Smooth muscle cell (in vitro differentiated cells): ENCODE measurements at regions not wholly inside any gene's neighbourhood (a gene's known extent, or its start where the extent isn't known, plus 50 kb on each side); places are given as distances from the start of the nearest gene placed in this dataset.

ENCODE experiments used
- DNase-seq: peaks from one replicate; lab custom pipeline; 2025; ENCODE audit not compliant: unreplicated experiment; lab: John Stamatoyannopoulos, UW
- H2AFZ ChIP-seq: fragments of 200-600 bp; sonication (generic); 2 replicates; pipeline ENCODE4 v1.6.0; 2016; ENCODE audit warnings: antibody characterized with exemption, low read depth, mild to moderate bottlenecking
- H3F3A ChIP-seq: fragments of 200-600 bp; sonication (generic); 2 replicates; pipeline ENCODE4 v1.6.0; 2017; ENCODE audit warnings: antibody characterized with exemption, low read depth
- H3K27ac ChIP-seq: fragments of 200-600 bp; sonication (generic); 2 replicates; pipeline ENCODE4 v1.5.1; 2016; ENCODE audit warnings: low read depth, mild to moderate bottlenecking
- H3K27me3 ChIP-seq: fragments of 200-600 bp; sonication (generic); 2 replicates; pipeline ENCODE4 v1.6.1; 2016; ENCODE audit warnings: low read depth, mild to moderate bottlenecking
- H3K36me3 ChIP-seq: fragments of 200-600 bp; sonication (generic); 2 replicates; pipeline ENCODE4 v1.5.1; 2016; ENCODE audit warnings: low read depth
- H3K4me1 ChIP-seq: fragments of 200-600 bp; sonication (generic); 2 replicates; pipeline ENCODE4 v1.5.1; 2016; ENCODE audit warnings: low read depth
- H3K4me2 ChIP-seq: fragments of 200-600 bp; sonication (generic); 2 replicates; pipeline ENCODE4 v1.6.0; 2016; ENCODE audit warnings: mild to moderate bottlenecking
- H3K4me3 ChIP-seq: fragments of 200-600 bp; sonication (generic); 2 replicates; pipeline ENCODE4 v1.5.1; 2016; ENCODE audit warnings: mild to moderate bottlenecking
- H3K79me2 ChIP-seq: fragments of 200-600 bp; sonication (generic); 2 replicates; pipeline ENCODE4 v1.6.0; 2016; ENCODE audit warnings: low read depth, mild to moderate bottlenecking
- H3K9ac ChIP-seq: fragments of 200-600 bp; sonication (generic); 2 replicates; pipeline ENCODE4 v1.6.0; 2016; ENCODE audit warnings: low read depth
- H3K9me3 ChIP-seq: fragments of 200-600 bp; sonication (generic); replicated peaks from 2 replicates; pipeline ENCODE4 v1.5.1; 2016; ENCODE audit warnings: low read depth
- H4K20me1 ChIP-seq: fragments of 200-600 bp; sonication (generic); 2 replicates; pipeline ENCODE4 v1.6.0; 2016; ENCODE audit warnings: low read depth
- CTCF ChIP-seq: fragments of 200-600 bp; sonication (generic); IDR thresholded peaks from 2 replicates; pipeline ENCODE4 v1.5.1; 2017; ENCODE audit warnings: borderline replicate concordance, mild to moderate bottlenecking, antibody characterized with exemption; ENCODE audit not compliant: insufficient read depth, poor library complexity, severe bottlenecking
- WGBS: methylation state at CpG from one replicate; pipeline ENCODE4 v1.1.7; 2016; ENCODE audit warnings: low lambda C conversion rate; 5-methylcytosine and 5-hydroxymethylcytosine counted together

GRCh38 chr12:105998561-105998960, 140.2 kb downstream of the NUAK1 start:
- no peak for DNase-seq
- H3K9ac ChIP-seq: no peak overlapping the region
- no peak overlapping the region for H3K4me3 ChIP-seq
- TF ChIP-seq CTCF: no peak
- no peaks in the 10 kb centered on the region for H3K36me3 ChIP-seq
- no peaks in the 10 kb centered on the region for H4K20me1 ChIP-seq
- 88% methylated on average over 1 of the region's 1 CpG for WGBS
- no peak overlapping the region for H3K4me2 ChIP-seq
- H3K27me3 ChIP-seq: no peaks in the 10 kb centered on the region
- peaks cover 5% of the 10 kb centered on the region for H3F3A ChIP-seq
- H2AFZ ChIP-seq: no peak overlapping the region
- H3K79me2 ChIP-seq: no peaks in the 10 kb centered on the region
- H3K9me3 ChIP-seq: no peaks in the 10 kb centered on the region
- no peaks in the 10 kb centered on the region for H3K4me1 ChIP-seq
- no peak overlapping the region for H3K27ac ChIP-seq

- H3K79me2 ChIP-seq: no peaks in the 10 kb centered on the region
- no peak overlapping the region for H3K27ac ChIP-seq
- no peaks in the 10 kb centered on the region for H3K27me3 ChIP-seq
- H3K4me3 ChIP-seq: no peak overlapping the region
- WGBS: 80% methylated on average over 3 of the region's 3 CpGs
- DNase-seq: no peak
- H3K9me3 ChIP-seq: no peaks in the 10 kb centered on the region
- no peak overlapping the region for H3K9ac ChIP-seq
- no peaks in the 10 kb centered on the region for H3K36me3 ChIP-seq
- no peaks in the 10 kb centered on the region for H4K20me1 ChIP-seq
- TF ChIP-seq CTCF: no peak
- no peak overlapping the region for H3K4me2 ChIP-seq
- H3F3A ChIP-seq: no peaks in the 10 kb centered on the region
- no peaks in the 10 kb centered on the region for H3K4me1 ChIP-seq
- no peak overlapping the region for H2AFZ ChIP-seq
Measured at GRCh38 chr12:106000382-106001104, 138.2 kb downstream of the NUAK1 start.

- H3K4me2 ChIP-seq: no peak overlapping the region
- H3K36me3 ChIP-seq: no peaks in the 10 kb centered on the region
- H3K4me3 ChIP-seq: no peak overlapping the region
- H4K20me1 ChIP-seq: no peaks in the 10 kb centered on the region
- 75% methylated on average over 2 of the region's 2 CpGs for WGBS
- no peak overlapping the region for H3K27ac ChIP-seq
- no peak for DNase-seq
- H3F3A ChIP-seq: no peaks in the 10 kb centered on the region
- no peaks in the 10 kb centered on the region for H3K9me3 ChIP-seq
- no peak overlapping the region for H3K9ac ChIP-seq
- no peak for TF ChIP-seq CTCF
- H3K4me1 ChIP-seq: no peaks in the 10 kb centered on the region
- no peaks in the 10 kb centered on the region for H3K27me3 ChIP-seq
- no peak overlapping the region for H2AFZ ChIP-seq
- no peaks in the 10 kb centered on the region for H3K79me2 ChIP-seq
Measured at GRCh38 chr12:106001105-106001836, 137.5 kb downstream of the NUAK1 start.
